ENCODE measurements at regions not wholly inside any gene's neighbourhood (a gene's known extent, or its start where the extent isn't known, plus 50 kb on each side); places are given as distances from the start of the nearest gene placed in this dataset.

- H3K27ac ChIP-seq (ENCODE audit: low read depth in 1 of 2, low read length in 2 of 2): no peak overlapping the region
- no peak for DNase-seq (ENCODE audit: low spot score)
- TF ChIP-seq RXRA (IDR thresholded peaks at IDR 0.05): no peak
Measured at GRCh38 chr11:119941171-119941570, 196.7 kb downstream of the TRIM29 start.

GRCh38 chr11:119940401-119940976 is 197.4 kb downstream of the TRIM29 start:
- H3K9me3 ChIP-seq (ENCODE audit: control insufficient read depth in 4 of 4, low read length in 3 of 4): no peaks in the 10 kb centered on the region
- H3K27ac ChIP-seq (ENCODE audit: low read depth in 1 of 2, low read length in 2 of 2): no peak overlapping the region
- TF ChIP-seq YY1 (IDR thresholded peaks at IDR 0.05): no peak
- no peak overlapping the region for H3K9ac ChIP-seq (ENCODE audit: low read depth in 1 of 2, low read length in 2 of 2)
- H3K4me1 ChIP-seq (ENCODE audit: control insufficient read depth in 4 of 4, insufficient read depth in 4 of 4, low read length in 3 of 4): no peaks in the 10 kb centered on the region
- WGBS: 92% methylated on average over 7 of the region's 7 CpGs
- no peaks in the 10 kb centered on the region for H3K27me3 ChIP-seq (ENCODE audit: control insufficient read depth in 4 of 4, insufficient read depth in 4 of 4, low read length in 3 of 4)
- no peak for DNase-seq (ENCODE audit: low spot score)
- H3K4me3 ChIP-seq (ENCODE audit: low read depth in 1 of 3, low read length in 3 of 3): no peak overlapping the region
- H3K36me3 ChIP-seq (ENCODE audit: control insufficient read depth in 4 of 4, insufficient read depth in 3 of 4, low read depth in 1 of 4, low read length in 3 of 4): no peaks in the 10 kb centered on the region

More at GRCh38 chr11:119941171-119941570, 196.7 kb downstream of the TRIM29 start:
- H3K4me3 ChIP-seq (ENCODE audit: low read depth in 1 of 3, low read length in 3 of 3): no peak overlapping the region
- H3K9me3 ChIP-seq (ENCODE audit: control insufficient read depth in 4 of 4, low read length in 3 of 4): no peaks in the 10 kb centered on the region
- no peak overlapping the region for H3K9ac ChIP-seq (ENCODE audit: low read depth in 1 of 2, low read length in 2 of 2)
- H3K27me3 ChIP-seq (ENCODE audit: control insufficient read depth in 4 of 4, insufficient read depth in 4 of 4, low read length in 3 of 4): no peaks in the 10 kb centered on the region
- no peaks in the 10 kb centered on the region for H3K36me3 ChIP-seq (ENCODE audit: control insufficient read depth in 4 of 4, insufficient read depth in 3 of 4, low read depth in 1 of 4, low read length in 3 of 4)
- no peaks in the 10 kb centered on the region for H3K4me1 ChIP-seq (ENCODE audit: control insufficient read depth in 4 of 4, insufficient read depth in 4 of 4, low read length in 3 of 4)
- WGBS: 76% methylated on average over 6 of the region's 6 CpGs

DNA sequence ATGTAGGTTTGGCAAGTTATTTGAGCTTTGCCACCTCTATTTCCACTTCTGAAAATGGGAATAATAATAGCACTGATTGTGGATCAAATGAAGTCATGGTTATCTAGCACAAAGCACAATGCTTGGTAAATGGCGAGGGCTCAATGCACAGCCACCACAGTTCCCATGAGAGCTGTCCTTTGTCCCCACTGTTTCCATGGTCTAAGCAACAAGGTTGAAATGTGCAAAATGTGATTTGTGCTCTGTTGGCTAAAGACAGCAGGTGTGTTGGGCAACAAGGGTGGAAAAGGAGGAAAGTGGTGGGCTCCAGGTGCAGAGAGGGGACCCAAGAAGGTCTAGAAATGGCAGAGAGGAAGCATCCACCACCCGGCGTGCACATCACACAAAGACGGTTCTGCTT is 200.5 kb downstream of the TRIM29 start:
- no peaks in the 10 kb centered on the region for H3K36me3 ChIP-seq (ENCODE audit: control insufficient read depth in 4 of 4, insufficient read depth in 3 of 4, low read depth in 1 of 4, low read length in 3 of 4)
- 89% methylated on average over 4 of the region's 4 CpGs for WGBS
- no peak overlapping the region for H3K4me3 ChIP-seq (ENCODE audit: low read depth in 1 of 3, low read length in 3 of 3)
- H3K4me1 ChIP-seq (ENCODE audit: control insufficient read depth in 4 of 4, insufficient read depth in 4 of 4, low read length in 3 of 4): no peaks in the 10 kb centered on the region
- no peaks in the 10 kb centered on the region for H3K9me3 ChIP-seq (ENCODE audit: control insufficient read depth in 4 of 4, low read length in 3 of 4)
- H3K9ac ChIP-seq (ENCODE audit: low read depth in 1 of 2, low read length in 2 of 2): no peak overlapping the region
- TF ChIP-seq REST (IDR thresholded peaks at IDR 0.05): no peak
- DNase-seq (ENCODE audit: low spot score): no peak
- H3K27ac ChIP-seq (ENCODE audit: low read depth in 1 of 2, low read length in 2 of 2): no peak overlapping the region
- no peaks in the 10 kb centered on the region for H3K27me3 ChIP-seq (ENCODE audit: control insufficient read depth in 4 of 4, insufficient read depth in 4 of 4, low read length in 3 of 4)

DNA sequence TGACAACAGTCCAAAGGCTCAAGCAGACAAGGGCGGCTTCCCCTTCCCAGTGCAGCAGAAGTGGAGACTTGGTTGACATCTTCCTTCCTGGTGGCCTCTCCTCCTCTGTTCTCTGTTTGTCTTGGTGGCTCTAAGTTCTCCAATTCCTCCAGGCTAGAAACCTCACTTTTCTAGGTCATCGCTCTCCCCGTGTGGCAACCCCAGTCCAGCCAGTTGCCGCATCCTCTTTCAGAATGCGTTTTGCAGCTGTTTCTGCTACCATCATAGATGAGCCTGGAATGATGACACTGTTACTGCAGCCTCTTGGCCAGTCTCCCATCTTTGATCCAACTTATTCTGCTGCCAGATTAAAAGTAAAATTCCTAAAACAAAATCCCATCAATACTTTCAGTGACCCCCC is 201.5 kb downstream of the TRIM29 start:
- 85% methylated on average over 5 of the region's 5 CpGs for WGBS
- TF ChIP-seq FOXA1 (IDR thresholded peaks at IDR 0.05) (no peak), ATF3 (IDR thresholded peaks at IDR 0.05) (no peak), RXRA (IDR thresholded peaks at IDR 0.05) (no peak), GABPA (IDR thresholded peaks at IDR 0.05 in 1 of 2, conservative IDR thresholded peaks at IDR 0.05 in 1 of 2) (no peak), RAD21 (IDR thresholded peaks at IDR 0.05) (no peak), NR2F2 (IDR thresholded peaks at IDR 0.05) (no peak), HNF4A (conservative IDR thresholded peaks at IDR 0.05) (no peak), EGR1 (IDR thresholded peaks at IDR 0.05; ENCODE audit: low read depth in 2 of 2) (no peak), TAF1 (conservative IDR thresholded peaks at IDR 0.05) (no peak), ZBTB33 (IDR thresholded peaks at IDR 0.05) (no peak)
- TF ChIP-seq, protein P1, sequence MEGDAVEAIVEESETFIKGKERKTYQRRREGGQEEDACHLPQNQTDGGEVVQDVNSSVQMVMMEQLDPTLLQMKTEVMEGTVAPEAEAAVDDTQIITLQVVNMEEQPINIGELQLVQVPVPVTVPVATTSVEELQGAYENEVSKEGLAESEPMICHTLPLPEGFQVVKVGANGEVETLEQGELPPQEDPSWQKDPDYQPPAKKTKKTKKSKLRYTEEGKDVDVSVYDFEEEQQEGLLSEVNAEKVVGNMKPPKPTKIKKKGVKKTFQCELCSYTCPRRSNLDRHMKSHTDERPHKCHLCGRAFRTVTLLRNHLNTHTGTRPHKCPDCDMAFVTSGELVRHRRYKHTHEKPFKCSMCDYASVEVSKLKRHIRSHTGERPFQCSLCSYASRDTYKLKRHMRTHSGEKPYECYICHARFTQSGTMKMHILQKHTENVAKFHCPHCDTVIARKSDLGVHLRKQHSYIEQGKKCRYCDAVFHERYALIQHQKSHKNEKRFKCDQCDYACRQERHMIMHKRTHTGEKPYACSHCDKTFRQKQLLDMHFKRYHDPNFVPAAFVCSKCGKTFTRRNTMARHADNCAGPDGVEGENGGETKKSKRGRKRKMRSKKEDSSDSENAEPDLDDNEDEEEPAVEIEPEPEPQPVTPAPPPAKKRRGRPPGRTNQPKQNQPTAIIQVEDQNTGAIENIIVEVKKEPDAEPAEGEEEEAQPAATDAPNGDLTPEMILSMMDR (IDR thresholded peaks at IDR 0.05; ENCODE audit: low read depth, low read length, missing input control): no peak
- DNase-seq (ENCODE audit: low spot score): no peak
- H3K4me1 ChIP-seq (ENCODE audit: control insufficient read depth in 4 of 4, insufficient read depth in 4 of 4, low read length in 3 of 4): no peaks in the 10 kb centered on the region
- no peaks in the 10 kb centered on the region for H3K36me3 ChIP-seq (ENCODE audit: control insufficient read depth in 4 of 4, insufficient read depth in 3 of 4, low read depth in 1 of 4, low read length in 3 of 4)
- H3K9ac ChIP-seq (ENCODE audit: low read depth in 1 of 2, low read length in 2 of 2): no peak overlapping the region
- no peak overlapping the region for H3K27ac ChIP-seq (ENCODE audit: low read depth in 1 of 2, low read length in 2 of 2)
- H3K9me3 ChIP-seq (ENCODE audit: control insufficient read depth in 4 of 4, low read length in 3 of 4): no peaks in the 10 kb centered on the region
- no peak overlapping the region for H3K4me3 ChIP-seq (ENCODE audit: low read depth in 1 of 3, low read length in 3 of 3)
- H3K27me3 ChIP-seq (ENCODE audit: control insufficient read depth in 4 of 4, insufficient read depth in 4 of 4, low read length in 3 of 4): no peaks in the 10 kb centered on the region

Measured in liver (tissue), 8 donors.